Mesenchymal stem cell (in vitro differentiated cells and primary cell): ENCODE measurements at regions not wholly inside any gene's neighbourhood (a gene's known extent, or its start where the extent isn't known, plus 50 kb on each side); places are given as distances from the start of the nearest gene placed in this dataset.
A peak's percentile ranks its signal among the peaks of the same experiment; 100 is the strongest.

Experiments
- DNase-seq: peaks from one replicate; pipeline ENCODE4 v3.0.0-alpha.2; 2013
- H2AFZ ChIP-seq: one replicate; pipeline ENCODE4 v1.6.1; 2013; ENCODE audit warnings: low read depth, mild to moderate bottlenecking, control low read depth, inconsistent platforms, low read length, moderate library complexity
- H2AK5ac ChIP-seq: 2 replicates; pipeline ENCODE4 v1.6.1; 2013; ENCODE audit warnings: low read length, moderate library complexity, mild to moderate bottlenecking, inconsistent platforms; ENCODE audit not compliant: severe bottlenecking
- H2BK120ac ChIP-seq: one replicate; pipeline ENCODE4 v1.6.1; 2013; ENCODE audit warnings: low read depth, mild to moderate bottlenecking, inconsistent platforms, low read length, moderate library complexity
- H2BK12ac ChIP-seq, 2 experiments: one replicate each; pipeline ENCODE4 v1.6.1; 2013; ENCODE audit warnings: inconsistent platforms in 2 of 2, low read length in 2 of 2, mild to moderate bottlenecking in 2 of 2, moderate library complexity in 2 of 2, control low read depth in 1 of 2
- H2BK15ac ChIP-seq: one replicate; pipeline ENCODE4 v1.6.1; 2013; ENCODE audit warnings: mild to moderate bottlenecking, low read depth, inconsistent platforms; ENCODE audit not compliant: poor library complexity, severe bottlenecking
- H2BK5ac ChIP-seq: 2 replicates; pipeline ENCODE4 v1.6.1; 2013; ENCODE audit warnings: low read depth, mild to moderate bottlenecking, low read length, control low read depth, inconsistent platforms; ENCODE audit not compliant: poor library complexity, severe bottlenecking
- H3K14ac ChIP-seq, 2 experiments: one replicate each; pipeline ENCODE4 v1.6.1; 2013; ENCODE audit warnings: inconsistent platforms in 2 of 2, low read length in 2 of 2, control low read depth in 1 of 2, mild to moderate bottlenecking in 1 of 2, moderate library complexity in 1 of 2
- H3K18ac ChIP-seq, 2 experiments: one replicate each; pipeline ENCODE4 v1.6.1; 2013; ENCODE audit warnings: inconsistent platforms in 2 of 2, low read length in 2 of 2, control low read depth in 1 of 2, low read depth in 1 of 2, mild to moderate bottlenecking in 1 of 2
- H3K23ac ChIP-seq, 2 experiments: one replicate each; pipeline ENCODE4 v1.6.1; 2013; ENCODE audit warnings: inconsistent platforms in 2 of 2, low read length in 2 of 2, mild to moderate bottlenecking in 2 of 2, moderate library complexity in 2 of 2, control low read depth in 1 of 2
- H3K27ac ChIP-seq: 2 replicates; pipeline ENCODE4 v1.5.1; 2013; ENCODE audit warnings: mild to moderate bottlenecking, moderate library complexity, low read length, control low read depth, inconsistent platforms; ENCODE audit not compliant: poor library complexity, severe bottlenecking
- H3K27me3 ChIP-seq, 2 experiments: 2 replicates each; pipeline versions ENCODE4 v1.6.1 to v1.7.0; 2013; ENCODE audit warnings: low read length in 2 of 2, mild to moderate bottlenecking in 2 of 2, moderate library complexity in 2 of 2, control low read depth in 1 of 2, inconsistent platforms in 1 of 2; ENCODE audit not compliant: control insufficient read depth in 1 of 2, insufficient read depth in 1 of 2
- H3K36me3 ChIP-seq, 2 experiments: 2 replicates each; pipeline versions ENCODE4 v1.6.1 to v1.7.0; 2013; ENCODE audit warnings: low read length in 2 of 2, control low read depth in 1 of 2, inconsistent platforms in 1 of 2, low read depth in 1 of 2, mild to moderate bottlenecking in 1 of 2; ENCODE audit not compliant: insufficient read depth in 2 of 2, control insufficient read depth in 1 of 2
- H3K4ac ChIP-seq, 2 experiments: one replicate each; pipeline ENCODE4 v1.6.1; 2013; ENCODE audit warnings: inconsistent platforms in 2 of 2, low read length in 2 of 2, mild to moderate bottlenecking in 2 of 2, moderate library complexity in 2 of 2, control low read depth in 1 of 2, low read depth in 1 of 2
- H3K4me1 ChIP-seq: 2 replicates; pipeline ENCODE4 v1.6.1; 2013; ENCODE audit warnings: low read depth, low read length, control low read depth; ENCODE audit not compliant: control insufficient read depth, insufficient read depth
- H3K4me2 ChIP-seq: 2 replicates; pipeline ENCODE4 v1.6.1; 2013; ENCODE audit warnings: low read length, mild to moderate bottlenecking, inconsistent platforms; ENCODE audit not compliant: poor library complexity, severe bottlenecking
- H3K4me3 ChIP-seq, 2 experiments: 2 replicates each; pipeline versions ENCODE4 v1.5.1 to v1.7.0; 2013; ENCODE audit warnings: low read length in 2 of 2, mild to moderate bottlenecking in 2 of 2, control low read depth in 1 of 2, low read depth in 1 of 2; ENCODE audit not compliant: insufficient read depth in 1 of 2
- H3K79me1 ChIP-seq: replicated peaks from 2 replicates; pipeline ENCODE4 v1.6.1; 2013; ENCODE audit warnings: mild to moderate bottlenecking, control low read depth, low read length, inconsistent platforms; ENCODE audit not compliant: poor library complexity, severe bottlenecking
- H3K9ac ChIP-seq: 2 replicates; pipeline ENCODE4 v1.7.0; 2013; ENCODE audit warnings: mild to moderate bottlenecking, low read length, moderate library complexity
- H3K9me3 ChIP-seq: 2 replicates; pipeline ENCODE4 v1.7.0; 2013; ENCODE audit warnings: mild to moderate bottlenecking, low read length; ENCODE audit not compliant: control insufficient read depth
- H4K8ac ChIP-seq: one replicate; pipeline ENCODE4 v1.6.1; 2013; ENCODE audit warnings: inconsistent platforms, mild to moderate bottlenecking, low read length, moderate library complexity
- H4K91ac ChIP-seq: one replicate; pipeline ENCODE4 v1.6.1; 2013; ENCODE audit warnings: mild to moderate bottlenecking, low read length, inconsistent platforms
- WGBS: methylation state at CpG from one replicate; pipeline ENCODE4 v1.1.7; 2013; ENCODE audit warnings: mixed read lengths; 5-methylcytosine and 5-hydroxymethylcytosine counted together

DNA sequence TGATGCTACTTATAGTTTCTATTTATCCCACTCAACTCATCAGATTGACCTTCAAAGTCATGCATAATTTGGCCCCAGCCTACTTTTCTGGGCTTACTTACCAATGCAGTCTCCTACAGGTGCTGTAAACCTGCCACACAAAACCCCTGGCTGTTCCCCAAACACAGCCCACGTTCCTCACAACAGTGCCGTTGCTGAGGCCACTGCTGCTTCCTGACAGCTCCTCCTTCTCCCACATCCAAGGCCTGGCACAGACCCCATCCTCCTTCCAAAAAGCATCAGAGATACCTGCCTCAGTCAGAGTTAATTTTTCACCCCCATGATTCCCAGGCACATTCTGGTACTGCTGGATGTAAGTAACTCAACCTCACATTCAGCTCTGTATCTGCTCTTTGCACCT is 68.1 kb upstream of the SIMC1 start:
- H3K14ac ChIP-seq: peak overlapping the region in 1 of 2 experiments; percentile 26
- no peaks in the 10 kb centered on the region for H3K79me1 ChIP-seq
- H2BK12ac ChIP-seq: no peak overlapping the region
- no peak overlapping the region for H2AK5ac ChIP-seq
- H3K27me3 ChIP-seq: peaks cover 11 to 13% of the 10 kb centered on the region in 2 experiments
- peaks cover 2% of the 10 kb centered on the region for H3K4me1 ChIP-seq
- H3K27ac ChIP-seq: no peak overlapping the region
- no peaks in the 10 kb centered on the region for H3K9me3 ChIP-seq
- DNase-seq: no peak
- no peak overlapping the region for H2BK5ac ChIP-seq
- no peak overlapping the region for H2AFZ ChIP-seq
- H4K8ac ChIP-seq: no peak overlapping the region
- H3K23ac ChIP-seq: no peak overlapping the region
- H3K9ac ChIP-seq: no peak overlapping the region
- no peak overlapping the region for H3K4ac ChIP-seq
- no peak overlapping the region for H3K4me2 ChIP-seq
- H3K36me3 ChIP-seq: no peaks in the 10 kb centered on the region
- WGBS: 52% methylated on average over 2 of the region's 2 CpGs
- H3K4me3 ChIP-seq: no peak overlapping the region
- H2BK120ac ChIP-seq: no peak overlapping the region
- no peak overlapping the region for H4K91ac ChIP-seq
- no peak overlapping the region for H2BK15ac ChIP-seq
- no peak overlapping the region for H3K18ac ChIP-seq

DNA sequence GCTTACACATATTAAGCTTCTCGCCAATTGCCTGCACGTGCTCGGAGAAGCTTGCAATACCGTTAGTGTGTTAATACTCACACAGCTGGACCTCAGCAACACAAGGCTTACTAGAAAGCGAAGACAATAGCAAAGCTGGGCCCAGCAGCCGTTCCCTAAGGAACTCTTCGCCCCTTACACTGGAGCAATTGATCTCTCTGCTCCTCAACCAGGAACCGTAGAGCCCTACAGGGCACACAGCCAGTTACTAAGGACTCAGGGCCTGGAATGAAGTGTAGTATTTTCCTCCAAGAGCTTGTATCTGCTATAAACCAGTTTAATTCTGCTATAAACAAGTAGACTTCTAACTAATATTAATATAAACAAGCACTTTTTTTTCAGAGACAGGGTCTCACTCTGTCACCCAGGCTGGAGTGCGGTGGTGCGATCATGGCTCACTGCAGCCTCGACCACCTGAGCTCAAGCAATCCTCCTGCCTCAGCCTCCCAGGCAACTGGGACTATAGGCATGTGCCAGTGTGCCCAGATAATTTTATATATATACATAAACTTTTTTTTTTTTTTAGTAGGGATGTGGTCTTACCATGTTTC is 67.0 kb upstream of the SIMC1 start:
- no peak overlapping the region for H4K91ac ChIP-seq
- H3K18ac ChIP-seq: no peak overlapping the region
- H2BK15ac ChIP-seq: no peak overlapping the region
- H2BK12ac ChIP-seq: no peak overlapping the region
- no peaks in the 10 kb centered on the region for H3K9me3 ChIP-seq
- H3K27ac ChIP-seq: no peak overlapping the region
- no peak overlapping the region for H3K4ac ChIP-seq
- no peak for DNase-seq
- H3K4me1 ChIP-seq: peaks cover 1% of the 10 kb centered on the region
- no peak overlapping the region for H2AFZ ChIP-seq
- no peak overlapping the region for H2AK5ac ChIP-seq
- no peak overlapping the region for H4K8ac ChIP-seq
- peaks cover 19 to 25% of the 10 kb centered on the region in 2 experiments for H3K27me3 ChIP-seq
- no peak overlapping the region for H3K23ac ChIP-seq
- no peak overlapping the region for H2BK5ac ChIP-seq
- no peak overlapping the region for H3K9ac ChIP-seq
- H3K79me1 ChIP-seq: no peaks in the 10 kb centered on the region
- 82% methylated on average over 10 of the region's 11 CpGs for WGBS
- H3K36me3 ChIP-seq: no peaks in the 10 kb centered on the region
- no peak overlapping the region for H3K14ac ChIP-seq
- no peak overlapping the region for H2BK120ac ChIP-seq
- H3K4me3 ChIP-seq: no peak overlapping the region
- no peak overlapping the region for H3K4me2 ChIP-seq

DNA sequence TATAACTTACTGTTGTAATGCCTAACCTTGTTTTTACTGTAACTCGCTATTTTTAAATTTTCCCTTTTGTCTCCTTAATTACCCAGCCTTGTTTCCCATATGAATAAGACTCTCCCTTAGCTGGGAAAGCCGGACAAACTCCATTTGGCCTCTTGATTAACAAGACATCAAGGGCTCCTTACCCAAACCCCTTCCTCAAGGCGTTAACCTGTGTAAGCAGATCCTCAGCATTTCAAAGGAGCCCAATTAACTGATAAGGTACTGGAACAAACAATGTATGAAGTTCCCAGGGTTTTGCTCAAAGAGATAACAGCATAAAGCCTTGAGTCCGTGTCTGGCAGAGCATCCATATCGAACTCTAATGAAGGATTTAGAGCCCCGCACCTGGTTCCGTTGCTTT is 66.0 kb upstream of the SIMC1 start:
- no peak overlapping the region for H2AFZ ChIP-seq
- 37% methylated on average over 5 of the region's 7 CpGs for whole genome bisulfite sequencing

DNA sequence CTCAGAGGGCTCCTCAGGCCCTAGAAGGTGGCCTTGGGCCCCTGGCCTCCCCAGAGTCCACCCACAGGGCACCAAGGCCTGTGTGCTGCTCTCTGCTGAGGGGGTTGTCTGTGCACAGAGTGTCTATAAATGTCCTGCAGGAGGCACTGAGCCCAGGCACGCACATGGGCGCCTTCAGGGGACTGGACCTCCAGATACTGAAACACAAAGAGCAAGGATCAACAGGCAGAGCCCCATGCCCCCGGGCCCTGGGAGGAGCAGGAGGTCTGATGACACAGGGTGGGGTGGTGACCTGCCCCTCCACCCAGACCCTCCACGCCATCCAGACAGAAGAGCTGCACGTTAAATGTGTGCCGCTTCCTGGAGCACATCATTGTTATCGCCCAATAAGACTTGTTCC is 64.6 kb upstream of the SIMC1 start:
- no peak overlapping the region for H3K4ac ChIP-seq
- no peak overlapping the region for H3K4me2 ChIP-seq
- H2BK15ac ChIP-seq: no peak overlapping the region
- DNase-seq: no peak
- H3K4me3 ChIP-seq: no peak overlapping the region
- no peak overlapping the region for H2BK12ac ChIP-seq
- no peak overlapping the region for H3K14ac ChIP-seq
- H3K4me1 ChIP-seq: peaks cover 1% of the 10 kb centered on the region
- H2BK5ac ChIP-seq: no peak overlapping the region
- H3K9me3 ChIP-seq: peaks cover 4% of the 10 kb centered on the region
- no peaks in the 10 kb centered on the region for H3K36me3 ChIP-seq
- no peak overlapping the region for H4K8ac ChIP-seq
- no peak overlapping the region for H2AK5ac ChIP-seq
- peaks cover 30 to 46% of the 10 kb centered on the region in 2 experiments for H3K27me3 ChIP-seq
- H3K27ac ChIP-seq: no peak overlapping the region
- WGBS: 68% methylated on average over 7 of the region's 7 CpGs
- H2BK120ac ChIP-seq: no peak overlapping the region
- H3K9ac ChIP-seq: no peak overlapping the region
- no peaks in the 10 kb centered on the region for H3K79me1 ChIP-seq
- H4K91ac ChIP-seq: no peak overlapping the region
- no peak overlapping the region for H2AFZ ChIP-seq
- H3K18ac ChIP-seq: no peak overlapping the region
- no peak overlapping the region for H3K23ac ChIP-seq

More for the DNA sequence above, 66.0 kb upstream of the SIMC1 start:
- Histone ChIP-seq H3K27ac (no peak overlapping the region), H2BK15ac (no peak overlapping the region), H3K27me3 (peaks cover 26 to 33% of the 10 kb centered on the region in 2 experiments), H2BK5ac (no peak overlapping the region), H3K36me3 (no peaks in the 10 kb centered on the region), H3K23ac (no peak overlapping the region), H3K4ac (no peak overlapping the region), H2BK120ac (no peak overlapping the region), H3K9ac (no peak overlapping the region), H3K4me1 (peaks cover 1% of the 10 kb centered on the region), H3K18ac (no peak overlapping the region), H3K14ac (no peak overlapping the region), H3K4me2 (no peak overlapping the region), H4K8ac (no peak overlapping the region), H4K91ac (no peak overlapping the region), H3K79me1 (no peaks in the 10 kb centered on the region), H3K4me3 (no peak overlapping the region), H2AK5ac (no peak overlapping the region), H3K9me3 (no peaks in the 10 kb centered on the region), H2BK12ac (no peak overlapping the region)
- no peak for DNase-seq
